ENCODE measurements at regions not wholly inside any gene's neighbourhood (a gene's known extent, or its start where the extent isn't known, plus 50 kb on each side); places are given as distances from the start of the nearest gene placed in this dataset.

DNA sequence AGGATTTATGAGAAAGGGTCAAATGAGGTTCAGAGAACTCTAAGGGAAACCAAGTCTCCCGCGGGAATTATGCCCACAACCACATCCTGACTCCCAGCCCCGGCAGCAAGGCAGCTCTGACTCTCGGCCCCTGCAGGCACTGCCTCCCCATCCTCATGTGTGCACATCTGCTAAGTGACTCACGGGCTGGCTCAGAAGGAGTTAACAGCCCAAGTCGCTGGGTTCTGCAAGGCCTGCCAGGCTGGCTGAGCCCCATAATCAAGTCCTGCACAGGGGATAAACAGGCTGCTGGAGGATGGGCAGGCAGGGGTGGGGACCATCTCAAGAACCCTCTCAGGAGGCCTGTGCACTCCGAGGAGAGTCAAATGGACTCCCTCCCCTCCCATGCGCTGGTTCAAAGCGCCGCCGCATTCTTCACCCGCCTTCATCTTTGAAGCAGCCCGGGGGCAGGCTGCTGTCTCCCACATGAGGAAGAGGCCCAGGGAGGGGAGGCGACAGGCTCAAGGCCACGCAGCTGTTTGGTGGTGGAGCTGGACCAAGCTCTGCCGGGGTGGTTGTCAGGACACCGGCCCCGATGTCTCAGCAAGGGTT, 344.3 kb downstream of the MATN1 start:
- ATAC-seq (no peak), DNase-seq (no peak)
- H3K4me1 ChIP-seq: peaks cover 4 to 6% of the 10 kb centered on the region in 2 donors
- no peaks in the 10 kb centered on the region for H3K9me3 ChIP-seq
- no peak for TF ChIP-seq POLR2A (IDR thresholded peaks at IDR 0.05)
- TF ChIP-seq, protein P1, sequence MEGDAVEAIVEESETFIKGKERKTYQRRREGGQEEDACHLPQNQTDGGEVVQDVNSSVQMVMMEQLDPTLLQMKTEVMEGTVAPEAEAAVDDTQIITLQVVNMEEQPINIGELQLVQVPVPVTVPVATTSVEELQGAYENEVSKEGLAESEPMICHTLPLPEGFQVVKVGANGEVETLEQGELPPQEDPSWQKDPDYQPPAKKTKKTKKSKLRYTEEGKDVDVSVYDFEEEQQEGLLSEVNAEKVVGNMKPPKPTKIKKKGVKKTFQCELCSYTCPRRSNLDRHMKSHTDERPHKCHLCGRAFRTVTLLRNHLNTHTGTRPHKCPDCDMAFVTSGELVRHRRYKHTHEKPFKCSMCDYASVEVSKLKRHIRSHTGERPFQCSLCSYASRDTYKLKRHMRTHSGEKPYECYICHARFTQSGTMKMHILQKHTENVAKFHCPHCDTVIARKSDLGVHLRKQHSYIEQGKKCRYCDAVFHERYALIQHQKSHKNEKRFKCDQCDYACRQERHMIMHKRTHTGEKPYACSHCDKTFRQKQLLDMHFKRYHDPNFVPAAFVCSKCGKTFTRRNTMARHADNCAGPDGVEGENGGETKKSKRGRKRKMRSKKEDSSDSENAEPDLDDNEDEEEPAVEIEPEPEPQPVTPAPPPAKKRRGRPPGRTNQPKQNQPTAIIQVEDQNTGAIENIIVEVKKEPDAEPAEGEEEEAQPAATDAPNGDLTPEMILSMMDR (IDR thresholded peaks at IDR 0.05 in 4 of 5, conservative IDR thresholded peaks at IDR 0.05 in 1 of 5): no peak
- H3K4me3 ChIP-seq: no peak overlapping the region
- H3K27me3 ChIP-seq: no peaks in the 10 kb centered on the region
- no peak overlapping the region for H3K27ac ChIP-seq
- in situ Hi-C loops (cut with MboI; ENCODE audit: low sequenced_read_pairs in 4 of 4) (loop anchor here in 1 of 4 donors (25.0 kb wide), 1 partner anchor 1142 kb away; the partner anchor contains the start of genes MECR and PTPRU), intact Hi-C loops (cut with DNase I; ENCODE audit: low total_unique reads) (no loop called here)
- no peaks in the 10 kb centered on the region for H3K36me3 ChIP-seq

DNA sequence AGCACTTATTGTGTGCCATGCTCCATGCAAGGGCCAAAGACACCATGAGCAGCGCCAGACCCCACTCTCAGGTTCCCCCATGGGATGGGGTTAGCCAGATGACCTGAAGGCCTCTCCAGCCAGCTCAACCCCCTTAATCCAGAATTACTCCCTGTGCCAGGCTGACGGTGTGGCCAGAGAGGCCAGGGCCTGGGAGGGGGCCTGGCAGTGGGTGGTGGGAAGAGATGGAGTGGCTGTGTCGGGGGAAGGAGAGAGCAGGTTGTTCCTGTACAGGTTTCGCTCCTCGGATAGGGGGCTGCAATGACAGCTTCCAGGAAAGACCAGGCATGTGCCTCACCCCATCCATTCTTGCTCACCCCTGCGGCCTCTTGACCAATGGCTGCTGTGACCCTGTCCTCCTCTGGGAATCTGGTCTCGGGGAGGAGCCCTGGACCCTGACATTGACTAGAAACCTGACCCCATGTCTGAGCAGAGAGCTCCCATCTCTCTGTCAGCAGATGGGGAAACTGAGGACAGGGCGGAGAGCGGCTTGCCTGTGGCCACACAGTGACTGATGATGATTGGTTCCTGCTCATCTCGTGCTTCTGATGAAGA, 345.3 kb downstream of the MATN1 start:
- H3K36me3 ChIP-seq: no peaks in the 10 kb centered on the region
- TF ChIP-seq POLR2A (IDR thresholded peaks at IDR 0.05): no peak
- TF ChIP-seq, protein P1 (IDR thresholded peaks at IDR 0.05 in 4 of 5, conservative IDR thresholded peaks at IDR 0.05 in 1 of 5): no peak
- no peak for DNase-seq
- peaks cover 4% of the 10 kb centered on the region in 2 donors for H3K4me1 ChIP-seq
- no peak overlapping the region for H3K4me3 ChIP-seq
- ATAC-seq: no peak
- intact Hi-C loops (cut with DNase I; ENCODE audit: low total_unique reads) (no loop called here), in situ Hi-C loops (cut with MboI; ENCODE audit: low sequenced_read_pairs in 4 of 4) (loop anchor here in 1 of 4 donors (25.0 kb wide), 1 partner anchor 1141 kb away; the partner anchor contains the start of genes MECR and PTPRU)
- no peaks in the 10 kb centered on the region for H3K27me3 ChIP-seq
- no peaks in the 10 kb centered on the region for H3K9me3 ChIP-seq
- no peak overlapping the region for H3K27ac ChIP-seq

DNA sequence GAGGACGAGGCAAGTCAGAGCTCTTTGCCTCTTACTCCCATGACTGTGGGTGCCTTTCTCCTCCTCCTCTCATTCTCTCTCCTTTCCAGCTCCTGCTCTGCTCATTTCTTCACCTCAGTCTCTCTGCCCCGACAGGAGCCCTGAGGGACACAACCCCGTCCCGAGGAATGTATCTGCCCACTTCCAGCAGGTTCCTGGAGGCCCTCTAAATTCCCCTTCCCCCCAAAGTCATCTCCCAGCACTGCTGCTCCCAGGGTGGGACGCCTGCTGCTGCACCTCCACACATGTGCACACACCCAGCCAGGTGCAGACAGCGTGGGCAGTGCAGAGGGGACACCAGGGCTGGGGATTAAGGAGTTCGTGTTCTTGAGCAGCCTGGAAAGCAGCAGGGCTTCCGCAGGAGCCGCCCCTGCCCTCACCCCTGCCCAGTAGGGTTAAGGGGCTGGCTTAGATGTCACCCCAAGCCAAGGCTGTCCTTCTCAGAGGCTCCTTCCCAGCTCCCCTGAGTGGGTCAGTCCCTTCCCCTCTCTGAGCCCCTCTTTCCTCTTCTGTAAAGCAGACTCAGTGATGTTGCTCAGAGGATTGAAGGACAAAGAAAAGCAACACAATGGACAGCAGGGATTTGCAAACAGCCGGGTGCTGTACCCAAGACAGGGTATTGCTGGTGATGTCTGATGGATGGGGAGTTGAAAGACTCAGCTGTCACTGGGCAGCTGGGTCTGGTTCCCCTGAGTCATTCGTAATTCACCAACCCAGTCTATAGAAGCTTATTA, 346.0 kb downstream of the MATN1 start:
- ATAC-seq (no peak), DNase-seq (no peak)
- H3K4me3 ChIP-seq: no peak overlapping the region
- H3K36me3 ChIP-seq: no peaks in the 10 kb centered on the region
- intact Hi-C loops (cut with DNase I; ENCODE audit: low total_unique reads) (no loop called here), in situ Hi-C loops (cut with MboI; ENCODE audit: low sequenced_read_pairs in 4 of 4) (loop anchor here in 1 of 4 donors (25.0 kb wide), 1 partner anchor 1140 kb away; the partner anchor contains the start of genes MECR and PTPRU)
- H3K4me1 ChIP-seq: peaks cover 0 to 4% of the 10 kb centered on the region in 2 donors
- no peak overlapping the region for H3K27ac ChIP-seq
- H3K27me3 ChIP-seq: no peaks in the 10 kb centered on the region
- no peaks in the 10 kb centered on the region for H3K9me3 ChIP-seq
- no peak for TF ChIP-seq POLR2A (IDR thresholded peaks at IDR 0.05)
- TF ChIP-seq, protein P1 (IDR thresholded peaks at IDR 0.05 in 4 of 5, conservative IDR thresholded peaks at IDR 0.05 in 1 of 5): no peak

DNA sequence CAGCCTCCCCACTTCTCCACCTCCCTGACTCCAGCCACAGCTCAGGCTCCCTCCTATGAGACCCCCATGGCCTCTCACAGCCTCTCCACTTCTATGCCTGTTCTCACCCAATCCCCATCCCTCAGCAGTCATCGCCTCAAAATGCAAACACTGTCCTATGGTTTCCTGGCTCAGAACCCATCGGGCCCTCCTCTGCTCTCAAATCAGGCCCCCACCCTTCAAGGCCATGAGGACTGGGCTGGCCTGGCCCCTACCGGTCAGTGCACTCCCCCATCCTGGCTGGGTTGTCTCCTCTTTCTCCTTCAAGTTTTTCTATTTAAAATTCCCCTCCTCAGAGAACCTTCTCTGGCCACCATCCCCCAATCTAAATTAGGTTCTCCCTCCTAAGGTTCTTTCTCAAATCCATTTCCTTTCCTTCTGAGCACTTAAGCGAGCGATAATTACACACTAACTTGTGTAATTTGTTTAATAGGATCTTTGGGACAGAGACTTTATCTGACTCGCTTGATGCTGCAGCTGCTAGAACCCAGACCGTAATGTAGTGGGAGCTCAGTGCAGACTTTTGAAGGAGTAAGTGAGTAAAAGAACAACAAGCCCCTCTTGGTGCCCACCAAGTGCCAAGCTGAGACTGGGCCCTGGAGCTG, 347.2 kb downstream of the MATN1 start:
- no peak for TF ChIP-seq POLR2A (IDR thresholded peaks at IDR 0.05)
- TF ChIP-seq, protein P1 (IDR thresholded peaks at IDR 0.05 in 4 of 5, conservative IDR thresholded peaks at IDR 0.05 in 1 of 5): no peak

More for the DNA sequence above, 347.2 kb downstream of the MATN1 start:
- Histone ChIP-seq H3K36me3 (no peaks in the 10 kb centered on the region), H3K9me3 (no peaks in the 10 kb centered on the region), H3K27ac (no peak overlapping the region), H3K27me3 (no peaks in the 10 kb centered on the region), H3K4me1 (peaks cover 0 to 4% of the 10 kb centered on the region in 2 donors), H3K4me3 (no peak overlapping the region)
- no peak for DNase-seq
- no peak for ATAC-seq
- in situ Hi-C loops (cut with MboI; ENCODE audit: low sequenced_read_pairs in 4 of 4): loop anchor here in 1 of 4 donors (25.0 kb wide), 1 partner anchor 1139 kb away; the partner anchor contains the start of genes MECR and PTPRU
- intact Hi-C loops (cut with DNase I; ENCODE audit: low total_unique reads): no loop called here

Data from gastrocnemius medialis (tissue), 4 donors.